Upper lobe of left lung (tissue), 6 donors: ENCODE measurements at regions not wholly inside any gene's neighbourhood (a gene's known extent, or its start where the extent isn't known, plus 50 kb on each side); places are given as distances from the start of the nearest gene placed in this dataset.

Experiments
- ATAC-seq, 2 donors: fragments of 200-7000 bp; cut with Tn5 transposase; one replicate each; pipeline ENCODE4 v1.9.1; 2022; ENCODE audit warnings: mild to moderate bottlenecking in 2 of 2, moderate library complexity in 2 of 2; ENCODE audit not compliant: low FRiP score in 2 of 2
- DNase-seq, 2 donors: peaks; one replicate each; pipeline ENCODE4 v3.0.0-alpha.2; 2019 to 2020
- H3K27ac ChIP-seq, 4 donors: fragments of 200-600 bp; sonication (generic); one replicate each; pipeline ENCODE4 v1.5.1; 2016 to 2019
- H3K27me3 ChIP-seq, 4 donors: fragments of 200-600 bp; sonication (generic); one replicate each; pipeline ENCODE4 v1.5.1; 2017 to 2019
- H3K36me3 ChIP-seq, 4 donors: fragments of 200-600 bp; sonication (generic); one replicate each; pipeline ENCODE4 v1.5.1; 2016 to 2019
- H3K4me1 ChIP-seq, 4 donors: fragments of 200-600 bp; sonication (generic); one replicate each; pipeline ENCODE4 v1.5.1; 2018 to 2019
- H3K4me3 ChIP-seq, 4 donors: fragments of 200-600 bp; sonication (generic); one replicate each; pipeline ENCODE4 v1.5.1; 2017 to 2019; ENCODE audit warnings: mild to moderate bottlenecking in 2 of 4, moderate library complexity in 1 of 4
- H3K9me3 ChIP-seq, 4 donors: fragments of 200-600 bp; sonication (generic); one replicate each; pipeline ENCODE4 v1.5.1; 2018 to 2019
- EP300 ChIP-seq, 4 donors: sonication (generic); formaldehyde crosslinking; IDR thresholded peaks; one replicate each; pipeline ENCODE4 v1.5.1; 2017; ENCODE audit warnings: antibody characterized with exemption in 4 of 4, control low read depth in 2 of 4
- POLR2A ChIP-seq, 4 donors: fragments of 450-650 bp; IDR thresholded peaks; one replicate each; pipeline ENCODE4 v1.5.1; 2016 to 2017; ENCODE audit warnings: antibody characterized with exemption in 4 of 4, mild to moderate bottlenecking in 2 of 4
- POLR2AphosphoS5 ChIP-seq, 2 donors: sonication (generic); formaldehyde crosslinking; IDR thresholded peaks; one replicate each; pipeline ENCODE4 v1.5.1; 2017; ENCODE audit warnings: antibody characterized with exemption in 2 of 2
- WGBS, 2 donors: methylation state at CpG; one replicate each; pipeline ENCODE4 v1.1.5; 2017 to 2018; 5-methylcytosine and 5-hydroxymethylcytosine counted together
- TF ChIP-seq, protein P1 (sequence below), 6 experiments: fragments of 450-650 bp in 4 of 6; fragments of 200-600 bp in 2 of 6; sonication (generic) in 2 of 6; IDR thresholded peaks; one replicate each; pipeline ENCODE4 v1.5.1; 2016 to 2019; ENCODE audit warnings: antibody characterized with exemption in 6 of 6
- donor health status: DM: no; HTN: no; CAD: no; lungs with moderate emphysema.
- donor health status: DM: no; HTN: yes; CAD: no; lungs with severe emphysema.

DNA sequence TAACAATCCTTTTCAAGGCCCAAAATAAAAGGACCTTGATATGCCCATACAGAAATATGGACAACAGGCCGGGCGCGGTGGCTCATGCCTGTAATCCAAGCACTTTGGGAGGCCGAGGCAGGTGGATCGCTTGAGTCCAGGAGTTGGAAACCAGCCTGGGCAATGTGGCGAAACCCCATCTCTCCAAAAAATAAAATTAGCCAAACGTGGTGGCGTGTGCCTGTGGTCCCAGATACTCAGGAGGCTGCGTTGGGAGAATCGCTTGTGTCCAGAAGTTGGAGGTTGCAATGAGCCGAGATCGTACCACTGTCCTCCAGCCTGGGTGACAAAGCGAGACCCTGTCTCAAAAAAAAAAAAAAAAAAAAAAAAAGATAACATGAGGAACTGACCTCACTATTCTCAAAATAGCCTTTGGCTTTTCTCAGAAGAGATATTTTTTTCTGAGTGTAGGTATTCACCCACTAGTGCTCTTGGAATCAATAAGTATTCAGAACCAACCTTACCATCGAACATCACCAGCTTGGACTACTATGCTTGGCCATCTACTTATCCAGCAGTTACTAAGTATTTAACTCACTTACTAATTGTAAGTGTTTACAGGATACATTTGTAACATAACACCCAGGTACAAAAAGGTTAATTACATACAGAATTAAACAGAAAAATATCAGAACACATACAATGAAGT, 99.2 kb downstream of the OR2B2 start:
- 87 to 94% methylated on average over 14 of the region's 14 CpGs for WGBS, 2 donors
- no peak for ATAC-seq

DNA sequence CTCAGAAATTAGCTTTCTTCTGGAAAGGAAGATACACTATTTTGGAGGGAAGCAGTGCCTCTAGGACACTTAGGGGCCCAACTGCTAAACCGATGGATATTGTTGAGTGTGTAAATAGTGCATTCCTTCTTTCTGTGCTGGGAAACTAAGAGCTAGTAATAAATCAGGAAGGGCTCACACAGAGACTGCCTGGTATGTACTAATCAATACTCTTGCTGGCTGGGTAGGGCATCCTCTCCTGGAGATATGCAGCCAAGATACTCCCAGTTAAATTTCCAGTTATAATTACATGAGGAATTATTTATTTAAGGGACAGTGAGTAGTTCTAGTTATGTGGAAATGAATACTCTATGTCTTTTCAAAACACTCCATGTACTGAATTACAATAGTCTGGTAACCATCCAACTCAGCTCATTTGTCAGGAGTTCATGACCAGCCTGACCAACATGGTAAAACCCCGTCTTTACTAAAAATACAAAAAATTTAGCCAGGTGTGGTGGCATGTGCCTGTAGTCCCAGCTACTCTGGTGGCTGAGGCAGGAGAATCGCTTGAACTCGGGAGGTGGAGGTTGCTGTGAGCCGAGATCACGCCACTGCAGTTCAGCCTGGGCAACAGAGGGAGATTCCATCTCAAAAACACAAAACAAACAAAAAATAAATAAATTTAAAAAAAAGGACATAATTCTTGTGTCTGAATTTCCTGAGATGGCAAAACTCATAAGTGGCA, 100.0 kb downstream of the OR2B2 start:
- Histone ChIP-seq H3K4me3 (no peak overlapping the region), H3K9me3 (no peaks in the 10 kb centered on the region), H3K27me3 (no peaks in the 10 kb centered on the region), H3K36me3 (no peaks in the 10 kb centered on the region), H3K27ac (no peak overlapping the region), H3K4me1 (peaks cover 10 to 33% (median 16%) of the 10 kb centered on the region in 4 donors)
- 80 to 83% methylated on average over 6 of the region's 6 CpGs for WGBS, 2 donors
- ATAC-seq (no peak), DNase-seq (no peak)
- TF ChIP-seq POLR2A (IDR thresholded peaks at IDR 0.05) = no peak
- TF ChIP-seq, protein P1, sequence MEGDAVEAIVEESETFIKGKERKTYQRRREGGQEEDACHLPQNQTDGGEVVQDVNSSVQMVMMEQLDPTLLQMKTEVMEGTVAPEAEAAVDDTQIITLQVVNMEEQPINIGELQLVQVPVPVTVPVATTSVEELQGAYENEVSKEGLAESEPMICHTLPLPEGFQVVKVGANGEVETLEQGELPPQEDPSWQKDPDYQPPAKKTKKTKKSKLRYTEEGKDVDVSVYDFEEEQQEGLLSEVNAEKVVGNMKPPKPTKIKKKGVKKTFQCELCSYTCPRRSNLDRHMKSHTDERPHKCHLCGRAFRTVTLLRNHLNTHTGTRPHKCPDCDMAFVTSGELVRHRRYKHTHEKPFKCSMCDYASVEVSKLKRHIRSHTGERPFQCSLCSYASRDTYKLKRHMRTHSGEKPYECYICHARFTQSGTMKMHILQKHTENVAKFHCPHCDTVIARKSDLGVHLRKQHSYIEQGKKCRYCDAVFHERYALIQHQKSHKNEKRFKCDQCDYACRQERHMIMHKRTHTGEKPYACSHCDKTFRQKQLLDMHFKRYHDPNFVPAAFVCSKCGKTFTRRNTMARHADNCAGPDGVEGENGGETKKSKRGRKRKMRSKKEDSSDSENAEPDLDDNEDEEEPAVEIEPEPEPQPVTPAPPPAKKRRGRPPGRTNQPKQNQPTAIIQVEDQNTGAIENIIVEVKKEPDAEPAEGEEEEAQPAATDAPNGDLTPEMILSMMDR (IDR thresholded peaks at IDR 0.05) = no peak
- no peak for TF ChIP-seq POLR2AphosphoS5 (IDR thresholded peaks at IDR 0.05)
- no peak for TF ChIP-seq EP300 (IDR thresholded peaks at IDR 0.05)

More for the DNA sequence above, 99.2 kb downstream of the OR2B2 start:
- TF ChIP-seq POLR2A (IDR thresholded peaks at IDR 0.05) (no peak), POLR2AphosphoS5 (IDR thresholded peaks at IDR 0.05) (no peak), EP300 (IDR thresholded peaks at IDR 0.05) (no peak)
- TF ChIP-seq, protein P1 (IDR thresholded peaks at IDR 0.05) = no peak
- H3K9me3 ChIP-seq = no peaks in the 10 kb centered on the region
- H3K4me1 ChIP-seq = peaks cover 9 to 29% (median 13%) of the 10 kb centered on the region in 4 donors
- H3K27me3 ChIP-seq = no peaks in the 10 kb centered on the region
- no peak overlapping the region for H3K4me3 ChIP-seq
- no peaks in the 10 kb centered on the region for H3K36me3 ChIP-seq
- DNase-seq = no peak
- H3K27ac ChIP-seq = no peak overlapping the region

DNA sequence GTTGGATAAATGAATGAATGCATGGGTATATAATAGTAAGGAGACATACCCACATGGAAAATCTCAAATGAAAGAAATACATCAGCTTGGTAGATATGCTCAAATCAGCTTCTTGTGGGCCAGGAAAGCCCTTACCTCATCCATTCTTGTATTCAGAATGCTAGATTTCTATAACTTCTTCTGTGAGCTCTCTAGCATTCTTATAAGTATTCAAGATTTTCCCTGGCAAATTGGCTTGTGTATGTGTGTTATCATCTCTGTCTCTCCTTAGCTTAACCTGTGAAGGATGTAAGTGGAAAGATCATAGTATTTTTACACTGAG, 100.8 kb downstream of the OR2B2 start:
- peak overlapping the region in 1 of 4 donors; percentile 94 for H3K27ac ChIP-seq
- H3K9me3 ChIP-seq = no peaks in the 10 kb centered on the region
- H3K36me3 ChIP-seq = no peaks in the 10 kb centered on the region
- H3K27me3 ChIP-seq = no peaks in the 10 kb centered on the region
- no peak for DNase-seq
- peaks cover 14 to 40% (median 20%) of the 10 kb centered on the region in 4 donors for H3K4me1 ChIP-seq
- ATAC-seq = no peak
- no peak for TF ChIP-seq POLR2AphosphoS5 (IDR thresholded peaks at IDR 0.05)
- no peak for TF ChIP-seq EP300 (IDR thresholded peaks at IDR 0.05)
- TF ChIP-seq POLR2A (IDR thresholded peaks at IDR 0.05) = no peak
- TF ChIP-seq, protein P1 (IDR thresholded peaks at IDR 0.05) = no peak
- no peak overlapping the region for H3K4me3 ChIP-seq

DNA sequence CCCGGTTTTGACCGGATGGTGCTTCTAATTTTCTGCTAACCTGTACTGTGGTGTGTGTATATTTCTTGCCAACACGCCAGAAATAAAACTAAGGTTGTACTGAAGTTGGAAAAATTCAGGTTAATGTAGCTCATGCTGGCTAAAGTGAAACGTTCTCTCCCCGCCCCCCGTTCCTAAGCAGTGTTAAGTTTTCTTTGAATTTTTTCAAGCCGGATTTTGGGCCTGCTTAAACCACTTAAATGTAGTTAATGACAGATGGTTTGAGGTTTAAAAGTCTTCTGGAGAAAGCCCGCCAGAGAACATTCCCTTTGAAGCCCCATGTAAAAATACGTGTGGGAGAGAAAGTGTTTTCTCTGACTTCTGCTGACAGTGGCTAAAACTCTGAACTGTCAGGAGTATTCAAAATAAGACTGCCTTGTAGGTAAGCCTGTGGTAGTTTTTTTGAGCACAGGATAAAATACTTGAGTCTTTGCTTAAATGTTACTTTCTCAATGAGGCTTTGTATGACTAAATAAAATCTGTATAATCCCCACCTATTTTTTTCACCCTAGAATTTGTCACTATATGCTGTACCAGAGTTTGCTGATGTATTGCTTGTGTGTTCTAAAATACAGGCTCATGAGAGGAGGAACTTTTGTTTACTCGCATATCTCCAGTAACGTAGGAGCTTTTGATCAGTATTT, 101.3 kb downstream of the OR2B2 start:
- no peaks in the 10 kb centered on the region for H3K27me3 ChIP-seq
- WGBS, 2 donors = 22 to 26% methylated on average over 11 of the region's 11 CpGs
- ATAC-seq (no peak), DNase-seq (no peak)
- H3K9me3 ChIP-seq = no peaks in the 10 kb centered on the region
- peak overlapping the region in 3 of 4 donors; percentile 44 to 59 (median 58) for H3K4me3 ChIP-seq
- H3K27ac ChIP-seq = peak overlapping the region; percentile 84 to 94 (median 89)
- TF ChIP-seq POLR2AphosphoS5 (IDR thresholded peaks at IDR 0.05) = no peak
- TF ChIP-seq, protein P1 (IDR thresholded peaks at IDR 0.05) = no peak
- no peak for TF ChIP-seq EP300 (IDR thresholded peaks at IDR 0.05)
- TF ChIP-seq POLR2A (IDR thresholded peaks at IDR 0.05) = no peak
- peaks cover 14 to 40% (median 20%) of the 10 kb centered on the region in 4 donors for H3K4me1 ChIP-seq
- no peaks in the 10 kb centered on the region for H3K36me3 ChIP-seq
